Tibial nerve (tissue), 4 donors: ENCODE measurements at regions not wholly inside any gene's neighbourhood (a gene's known extent, or its start where the extent isn't known, plus 50 kb on each side); places are given as distances from the start of the nearest gene placed in this dataset.
"Not testable (repeated sequence)": the region's sequence is repeated elsewhere in the genome, so short reads cannot be mapped to it uniquely, and the experiment has no call there.

Experiments used
- DNase-seq, 2 donors: peaks; one replicate each; pipeline ENCODE4 v3.0.0-alpha.2; 2019; ENCODE audit warnings: low spot score in 2 of 2
- H3K27ac ChIP-seq, 4 donors: fragments of 200-600 bp; sonication (generic) in 3 of 4; one replicate each; pipeline ENCODE4 v1.5.1; 2017 to 2019; ENCODE audit warnings: mild to moderate bottlenecking in 1 of 4
- H3K27me3 ChIP-seq, 2 donors: fragments of 200-600 bp; sonication (generic) in 1 of 2; one replicate each; pipeline versions ENCODE4 v1.5.1 to v1.6.0; 2017 to 2019
- H3K36me3 ChIP-seq, 3 donors: fragments of 200-600 bp; sonication (generic); one replicate each; pipeline ENCODE4 v1.5.1; 2018 to 2019
- H3K4me1 ChIP-seq, 4 donors: fragments of 200-600 bp; sonication (generic) in 3 of 4; one replicate each; pipeline ENCODE4 v1.5.1; 2017 to 2019
- H3K4me3 ChIP-seq, 4 donors: fragments of 200-600 bp; sonication (generic) in 3 of 4; one replicate each; pipeline ENCODE4 v1.5.1; 2017 to 2019; ENCODE audit warnings: mild to moderate bottlenecking in 1 of 4, moderate library complexity in 1 of 4
- H3K9me3 ChIP-seq, 4 donors: fragments of 200-600 bp; sonication (generic) in 3 of 4; one replicate each; pipeline ENCODE4 v1.5.1; 2017 to 2019
- CTCF ChIP-seq, 5 experiments: fragments of 200-600 bp in 3 of 5; fragments of 450-650 bp in 2 of 5; sonication (generic) in 3 of 5; IDR thresholded peaks; one replicate each; pipeline ENCODE4 v1.5.1; 2016 to 2019; ENCODE audit warnings: antibody characterized with exemption in 5 of 5, mild to moderate bottlenecking in 3 of 5, moderate library complexity in 2 of 5
- EP300 ChIP-seq, 2 donors: sonication (generic); formaldehyde crosslinking; IDR thresholded peaks; one replicate each; pipeline ENCODE4 v1.6.1; 2017; ENCODE audit warnings: antibody characterized with exemption in 2 of 2, mild to moderate bottlenecking in 1 of 2
- POLR2A ChIP-seq, 2 donors: fragments of 450-650 bp; IDR thresholded peaks; one replicate each; pipeline ENCODE4 v1.6.1; 2017; ENCODE audit warnings: antibody characterized with exemption in 2 of 2, mild to moderate bottlenecking in 2 of 2, moderate library complexity in 2 of 2
- WGBS, 2 donors: methylation state at CpG; one replicate each; pipeline ENCODE4 v1.1.5; 2018; 5-methylcytosine and 5-hydroxymethylcytosine counted together

- no peak overlapping the region for H3K27ac ChIP-seq
- no peak overlapping the region for H3K4me3 ChIP-seq
- no peak for DNase-seq
- no peak for TF ChIP-seq POLR2A (IDR thresholded peaks at IDR 0.05)
- TF ChIP-seq CTCF (IDR thresholded peaks at IDR 0.05) = no peak
- no peak for TF ChIP-seq EP300 (IDR thresholded peaks at IDR 0.05)
- no peaks in the 10 kb centered on the region for H3K36me3 ChIP-seq
- H3K9me3 ChIP-seq = peaks cover 0 to 13% (median 0%) of the 10 kb centered on the region in 4 donors
- H3K4me1 ChIP-seq = no peaks in the 10 kb centered on the region
- no peaks in the 10 kb centered on the region for H3K27me3 ChIP-seq
- 45 to 60% methylated on average over 4 of the region's 4 CpGs for WGBS, 2 donors
These were observed 253.7 kb downstream of the CENPC start for GRCh38 chr4:67291644-67292043.

- no peak overlapping the region for H3K27ac ChIP-seq
- H3K9me3 ChIP-seq = peaks cover 0 to 9% (median 0%) of the 10 kb centered on the region in 4 donors
- 74 to 75% methylated on average over 4 of the region's 4 CpGs for WGBS, 2 donors
- H3K27me3 ChIP-seq = no peaks in the 10 kb centered on the region
- no peaks in the 10 kb centered on the region for H3K4me1 ChIP-seq
- H3K36me3 ChIP-seq = no peaks in the 10 kb centered on the region
- DNase-seq = no peak
- TF ChIP-seq POLR2A (IDR thresholded peaks at IDR 0.05) (no peak), EP300 (IDR thresholded peaks at IDR 0.05) (no peak), CTCF (IDR thresholded peaks at IDR 0.05) (no peak)
- no peak overlapping the region for H3K4me3 ChIP-seq
These were observed 256.3 kb downstream of the CENPC start for GRCh38 chr4:67288964-67289363.

- no peaks in the 10 kb centered on the region for H3K27me3 ChIP-seq
- no peak for DNase-seq
- H3K4me3 ChIP-seq = no peak overlapping the region
- peaks cover 0 to 9% (median 0%) of the 10 kb centered on the region in 4 donors for H3K9me3 ChIP-seq
- H3K4me1 ChIP-seq = no peaks in the 10 kb centered on the region
- no peak for TF ChIP-seq CTCF (IDR thresholded peaks at IDR 0.05)
- no peak for TF ChIP-seq EP300 (IDR thresholded peaks at IDR 0.05)
- no peak for TF ChIP-seq POLR2A (IDR thresholded peaks at IDR 0.05)
- no peaks in the 10 kb centered on the region for H3K36me3 ChIP-seq
- H3K27ac ChIP-seq = no peak overlapping the region
- 96% methylated on average over 7 of the region's 17 CpGs; no CpG with 5 or more reads in 1 of the 2 donors for WGBS, 2 donors
These were observed 258.6 kb downstream of the CENPC start for GRCh38 chr4:67286724-67287123.

GRCh38 chr4:67282749-67283148, 262.6 kb downstream of the CENPC start:
- no peak overlapping the region for H3K27ac ChIP-seq
- no peaks in the 10 kb centered on the region for H3K27me3 ChIP-seq
- no peak overlapping the region for H3K4me3 ChIP-seq
- no peak for DNase-seq
- WGBS, 2 donors = 83 to 90% methylated on average over 6 to 9 of the region's 13 CpGs
- H3K36me3 ChIP-seq = no peaks in the 10 kb centered on the region
- H3K9me3 ChIP-seq = peaks cover 0 to 9% (median 0%) of the 10 kb centered on the region in 4 donors
- H3K4me1 ChIP-seq = no peaks in the 10 kb centered on the region
- no peak for TF ChIP-seq CTCF (IDR thresholded peaks at IDR 0.05)
- TF ChIP-seq POLR2A (IDR thresholded peaks at IDR 0.05) = no peak
- TF ChIP-seq EP300 (IDR thresholded peaks at IDR 0.05) = no peak

GRCh38 chr4:67275179-67275750, 270.0 kb downstream of the CENPC start:
- 89 to 90% methylated on average over 4 to 6 of the region's 11 CpGs for WGBS, 2 donors

GRCh38 chr4:67274671-67275070, 270.6 kb downstream of the CENPC start:
- H3K4me1 ChIP-seq, H3K36me3 ChIP-seq, H3K27ac ChIP-seq, H3K27me3 ChIP-seq, H3K4me3 ChIP-seq, DNase-seq: not testable (repeated sequence)
- peaks cover 0 to 29% (median 0%) of the 10 kb centered on the region in 4 donors for H3K9me3 ChIP-seq
- WGBS, 2 donors = 87 to 89% methylated on average over 3 of the region's 3 CpGs

More at GRCh38 chr4:67275179-67275750, 270.0 kb downstream of the CENPC start:
- Histone ChIP-seq H3K27ac (no peak overlapping the region), H3K27me3 (no peaks in the 10 kb centered on the region), H3K4me3 (no peak overlapping the region), H3K9me3 (peaks cover 0 to 23% (median 0%) of the 10 kb centered on the region in 4 donors), H3K36me3 (no peaks in the 10 kb centered on the region), H3K4me1 (no peaks in the 10 kb centered on the region)
- no peak for TF ChIP-seq CTCF (IDR thresholded peaks at IDR 0.05)
- TF ChIP-seq POLR2A (IDR thresholded peaks at IDR 0.05) = no peak
- no peak for TF ChIP-seq EP300 (IDR thresholded peaks at IDR 0.05)
- DNase-seq = no peak
